ENCODE measurements at regions not wholly inside any gene's neighbourhood (a gene's known extent, or its start where the extent isn't known, plus 50 kb on each side); places are given as distances from the start of the nearest gene placed in this dataset.

DNA sequence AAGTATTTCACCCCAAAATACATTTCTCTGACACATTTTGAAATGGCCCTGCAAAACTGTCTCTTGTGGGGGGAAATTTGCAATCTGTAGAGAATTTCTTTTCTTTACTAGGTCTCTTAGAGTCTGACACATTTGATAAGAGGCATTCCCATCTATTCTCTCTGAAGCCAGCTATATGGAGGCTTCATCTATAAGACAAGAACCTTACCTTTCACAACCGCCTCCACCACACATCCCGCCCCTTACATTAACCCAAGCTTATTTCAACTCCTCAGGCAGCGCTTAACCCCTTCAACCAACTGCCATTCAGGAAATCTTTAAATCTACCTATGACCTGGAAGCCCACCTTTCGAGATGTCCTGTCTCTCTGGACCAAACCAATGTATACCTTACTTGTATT, 829.5 kb downstream of the TLE4 start:
- DNase-seq: no peak

DNA sequence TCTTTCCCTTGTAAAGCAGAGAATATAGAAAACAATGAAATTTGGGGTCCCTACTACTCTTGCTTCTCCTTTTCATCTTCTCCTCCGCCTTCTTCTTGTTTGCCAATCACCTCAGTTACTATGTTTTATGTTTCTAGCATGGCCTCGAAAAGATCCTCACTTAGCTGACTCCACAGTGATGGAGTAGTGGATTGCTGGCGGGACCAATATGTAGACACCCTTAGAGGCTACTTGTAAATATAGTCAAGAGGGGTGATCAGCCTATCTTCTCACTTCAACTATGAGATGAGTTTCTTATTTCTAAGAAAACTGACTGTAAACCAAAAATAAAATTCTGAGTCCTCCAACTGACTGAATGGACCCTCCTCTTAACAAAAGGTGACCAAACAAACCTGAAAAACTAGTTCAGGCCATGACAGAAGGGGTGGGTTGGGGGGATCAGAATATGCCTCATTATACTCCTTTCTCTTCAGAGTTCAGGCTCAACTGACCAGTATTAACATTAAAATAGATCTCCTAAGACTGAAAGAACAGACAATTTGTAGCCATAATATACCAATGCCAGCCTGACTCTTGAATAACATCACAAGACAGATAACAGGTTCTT, 829.0 kb downstream of the TLE4 start:
- DNase-seq: no peak

DNA sequence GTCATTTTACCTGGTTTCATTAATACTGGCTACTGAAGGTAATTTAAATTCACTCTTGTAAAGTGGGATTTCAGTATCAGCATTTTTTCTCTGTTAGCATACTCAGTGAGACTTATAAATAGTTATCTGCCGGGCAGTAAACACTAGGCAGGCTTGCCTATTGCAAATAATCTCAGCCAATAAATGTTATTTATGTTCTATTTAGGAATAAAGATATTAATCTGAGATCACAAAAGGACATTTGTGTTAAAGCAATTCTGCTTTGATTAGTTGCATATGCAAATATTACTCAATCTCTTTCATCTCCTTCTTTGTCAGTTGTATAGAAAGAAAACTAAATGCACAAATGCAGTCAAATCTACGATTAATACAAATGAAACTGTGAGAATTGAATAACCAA, 827.8 kb downstream of the TLE4 start:
- no peak for DNase-seq

GRCh38 chr9:80387828-80388227, 816.1 kb downstream of the TLE4 start:
- no peak for DNase-seq

- no peak for DNase-seq
Measured at GRCh38 chr9:80385246-80385645, 813.5 kb downstream of the TLE4 start.

DNA sequence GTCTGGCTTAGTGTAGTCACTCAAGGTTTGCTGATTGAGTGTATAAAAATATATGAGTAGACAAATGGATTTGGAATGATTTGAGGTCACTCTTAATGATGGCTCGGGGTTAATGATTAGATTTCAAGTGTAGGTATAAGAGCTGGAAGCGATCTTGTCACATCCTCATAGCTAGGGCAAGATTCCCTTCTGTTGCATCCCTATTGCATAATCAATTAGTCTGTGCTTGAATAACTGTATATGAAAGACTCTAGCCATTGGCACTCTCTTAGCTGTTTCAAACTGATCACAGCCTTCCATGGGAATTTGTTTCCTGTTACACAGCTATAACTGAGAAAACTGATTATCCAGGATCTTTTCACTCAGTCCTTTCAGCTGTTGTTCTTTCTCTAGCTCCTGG, 811.6 kb downstream of the TLE4 start:
- no peak for DNase-seq

GRCh38 chr9:80382211-80382891, 810.6 kb downstream of the TLE4 start:
- no peak for DNase-seq

- no peak for DNase-seq
Measured at GRCh38 chr9:80380301-80380700, 808.5 kb downstream of the TLE4 start.

- DNase-seq: no peak
Measured at GRCh38 chr9:80378669-80379293, 807.0 kb downstream of the TLE4 start.

- DNase-seq: no peak
Measured at GRCh38 chr9:80376180-80376579, 804.4 kb downstream of the TLE4 start.

GRCh38 chr9:80375477-80375876, 803.7 kb downstream of the TLE4 start:
- DNase-seq: no peak

- no peak for DNase-seq
Measured at GRCh38 chr9:80369641-80370040, 797.9 kb downstream of the TLE4 start.

DNA sequence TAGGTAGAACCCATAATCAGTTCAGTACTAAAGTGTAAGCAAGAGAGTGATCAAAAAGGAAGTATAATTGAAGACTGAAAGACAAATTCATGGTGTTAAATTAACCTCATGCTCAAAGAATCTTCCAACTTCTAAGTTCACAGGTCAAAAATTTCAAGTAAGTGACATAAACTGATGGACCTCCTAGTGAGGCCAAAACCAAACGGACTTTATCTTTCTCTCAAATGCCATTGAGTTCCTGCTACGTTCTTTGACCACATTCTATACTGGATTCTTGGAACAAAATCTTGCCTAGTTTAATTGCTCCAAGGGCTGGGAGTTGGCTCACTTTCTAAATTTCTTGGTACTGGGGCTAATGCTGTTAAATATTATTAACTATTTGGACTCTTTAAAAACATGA, 794.9 kb downstream of the TLE4 start:
- no peak for DNase-seq

DNA sequence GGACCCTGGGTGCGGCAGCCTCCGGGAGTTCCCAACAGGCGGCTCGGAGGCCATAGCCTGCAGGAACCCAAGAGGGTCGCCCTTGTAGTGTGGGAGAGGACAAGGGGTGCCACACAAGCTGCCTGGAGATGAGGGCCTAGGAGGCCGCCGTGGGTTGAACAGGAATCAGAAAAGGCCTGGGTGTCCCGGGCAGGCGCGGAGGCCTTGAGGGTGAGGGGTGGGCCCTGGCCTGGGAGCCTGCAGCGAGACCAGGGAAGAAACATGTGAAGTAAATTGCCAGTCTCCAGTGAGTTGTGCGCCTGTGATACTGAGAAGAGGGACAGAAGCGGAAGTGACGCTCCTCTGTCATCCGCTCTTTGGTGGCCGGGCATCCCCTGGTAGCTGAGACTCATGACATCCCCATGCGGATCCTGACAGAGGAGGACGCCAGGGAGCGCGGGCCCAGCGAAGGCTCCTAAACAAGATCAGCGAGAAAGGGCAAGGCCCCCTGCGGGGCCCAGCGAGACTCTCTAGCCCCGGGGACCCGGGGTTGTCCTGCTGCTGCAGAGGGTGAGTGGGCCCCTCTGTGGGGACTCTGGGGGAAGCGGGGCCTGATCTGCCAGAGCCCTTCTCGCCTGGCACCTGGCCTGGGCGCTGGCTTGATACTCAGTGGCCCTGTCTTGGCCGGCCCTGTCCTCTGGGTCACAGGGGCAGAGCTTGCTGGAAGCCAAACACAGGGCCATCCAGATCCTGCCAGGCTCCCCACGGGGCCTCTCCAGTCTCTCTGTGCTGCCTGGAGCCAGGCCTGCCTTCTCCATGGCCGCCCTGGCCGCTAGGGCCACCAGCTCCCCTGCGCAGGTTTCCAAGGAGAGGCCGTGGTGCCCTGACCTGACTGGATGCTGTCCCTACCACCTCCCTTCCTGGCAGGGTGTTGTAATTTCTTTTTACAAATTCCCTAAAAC, 788.4 kb downstream of the TLE4 start:
- DNase-seq: no peak

GRCh38 chr9:80359291-80359690, 787.5 kb downstream of the TLE4 start:
- no peak for DNase-seq

- no peak for DNase-seq
Measured at GRCh38 chr9:80352967-80353366, 781.2 kb downstream of the TLE4 start.

DNA sequence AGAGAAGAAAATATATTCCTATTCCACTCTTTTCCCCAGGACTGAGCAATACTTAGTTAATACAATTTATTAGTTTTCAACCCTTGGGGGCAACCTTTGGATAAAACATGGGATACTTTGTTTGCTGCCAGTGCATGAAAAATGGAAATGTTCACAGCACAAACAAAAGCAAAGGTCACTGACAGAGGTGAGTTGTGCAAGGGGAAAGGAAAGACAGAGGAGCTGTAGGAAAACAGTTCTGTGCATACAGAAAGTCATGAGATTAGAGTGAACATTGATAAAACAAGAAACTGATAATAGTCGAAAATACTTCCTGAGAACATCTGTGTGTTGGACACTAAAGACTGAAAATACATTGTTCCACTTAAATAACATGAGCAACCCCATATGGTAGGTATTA, 779.8 kb downstream of the TLE4 start:
- DNase-seq: no peak

DNA sequence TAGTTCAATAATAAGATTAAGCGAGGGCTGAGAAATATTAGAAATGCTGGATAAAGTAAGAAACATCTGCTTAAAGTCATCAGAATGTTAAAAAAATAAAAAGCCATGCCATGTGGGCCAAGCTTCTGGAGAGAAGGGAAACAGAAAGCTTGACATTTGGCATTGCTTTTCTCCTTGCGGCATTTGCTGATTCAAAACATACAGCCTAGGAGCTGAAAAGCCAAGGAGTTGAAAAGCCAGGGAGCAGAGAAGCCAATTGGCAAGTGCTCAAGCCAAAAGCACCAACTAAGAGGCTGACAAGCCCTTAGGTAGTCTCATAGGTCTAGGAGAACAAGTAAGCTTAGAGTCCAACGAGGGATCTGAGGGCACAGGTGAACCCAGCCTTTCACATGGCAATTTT, 754.3 kb downstream of the TLE4 start:
- DNase-seq: no peak

DNA sequence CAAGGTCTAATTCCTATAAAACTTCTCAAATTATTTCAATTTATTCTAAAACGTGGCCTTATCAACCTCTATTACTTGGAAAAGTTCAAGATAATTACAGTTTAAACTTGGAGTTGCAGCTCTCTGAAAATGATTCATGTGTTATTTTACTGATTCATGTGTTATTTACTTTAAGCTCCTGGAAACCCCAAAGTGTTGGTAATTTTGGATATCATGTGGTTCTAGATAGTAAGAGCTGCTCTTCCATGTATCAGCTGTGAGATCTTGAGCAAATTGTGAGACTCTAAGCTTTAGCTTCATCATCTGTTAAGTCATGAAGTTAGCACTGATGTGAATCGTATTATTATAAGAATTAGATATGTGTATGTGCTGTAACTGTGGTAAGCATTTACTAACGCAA, 749.2 kb downstream of the TLE4 start:
- DNase-seq: no peak

- no peak for DNase-seq
Measured at GRCh38 chr9:80320480-80320879, 748.7 kb downstream of the TLE4 start.

GRCh38 chr9:80305136-80305535, 733.4 kb downstream of the TLE4 start:
- DNase-seq: no peak

DNA sequence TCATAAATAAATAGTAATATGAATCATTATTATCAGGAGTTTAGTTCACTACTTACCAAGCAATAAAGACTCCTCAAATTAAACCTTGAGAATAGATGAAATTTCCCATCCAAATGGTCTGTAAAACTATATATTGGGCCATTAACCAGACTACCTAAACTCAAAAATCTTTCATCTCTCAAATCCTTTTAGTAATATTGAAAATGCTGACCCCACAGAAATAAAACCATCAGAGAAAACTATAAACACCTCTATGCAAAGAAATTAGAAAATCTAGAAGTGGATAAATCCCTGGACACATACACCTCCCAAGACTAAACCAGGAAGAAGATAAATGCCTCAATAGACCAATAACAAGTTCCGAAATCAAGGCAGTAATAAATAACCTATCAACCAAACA, 723.2 kb downstream of the TLE4 start:
- no peak for DNase-seq

GRCh38 chr9:80294318-80294717, 722.6 kb downstream of the TLE4 start:
- DNase-seq: no peak

DNA sequence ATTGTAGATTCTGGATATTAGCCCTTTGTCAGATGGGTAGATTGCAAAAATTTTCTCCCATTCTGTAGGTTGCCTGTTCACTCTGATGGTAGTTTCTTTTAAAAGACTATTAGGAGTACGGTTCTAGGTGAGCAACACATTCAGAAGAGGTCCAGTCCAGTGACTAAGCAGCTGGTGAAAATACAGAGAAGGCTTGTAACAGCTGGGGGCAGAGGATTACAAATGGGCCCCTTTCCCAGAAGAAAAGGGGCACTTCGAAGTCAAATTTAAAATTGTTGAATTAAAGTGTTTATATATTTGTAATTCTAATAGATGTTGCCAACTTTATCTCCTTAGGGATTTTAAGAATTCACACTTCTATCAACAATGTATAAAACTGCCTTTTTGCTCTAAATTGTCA, 720.5 kb downstream of the TLE4 start:
- no peak for DNase-seq

Measured in activated CD4-positive, alpha-beta T cell treated with anti-CD3 and anti-CD28 coated beads for 48 hours (primary cell).